ENCODE measurements at regions not wholly inside any gene's neighbourhood (a gene's known extent, or its start where the extent isn't known, plus 50 kb on each side); places are given as distances from the start of the nearest gene placed in this dataset.

- no peak for DNase-seq (ENCODE audit: low spot score)
- H3K4me1 ChIP-seq = peaks cover 0 to 9% of the 10 kb centered on the region in 2 donors
- no peak for TF ChIP-seq CTCF (IDR thresholded peaks at IDR 0.05)
- no peaks in the 10 kb centered on the region for H3K9me3 ChIP-seq
- no peak overlapping the region for H3K4me3 ChIP-seq
- H3K27ac ChIP-seq = no peak overlapping the region
- no peaks in the 10 kb centered on the region for H3K27me3 ChIP-seq
- H3K36me3 ChIP-seq = no peaks in the 10 kb centered on the region
Observed at GRCh38 chr5:6837095-6837494, 123.9 kb downstream of the TENT4A start.

- no peak for DNase-seq (ENCODE audit: low spot score)
- Histone ChIP-seq H3K27ac (no peak overlapping the region), H3K36me3 (no peaks in the 10 kb centered on the region), H3K9me3 (no peaks in the 10 kb centered on the region), H3K4me1 (peaks cover 0 to 9% of the 10 kb centered on the region in 2 donors), H3K27me3 (no peaks in the 10 kb centered on the region), H3K4me3 (no peak overlapping the region)
- TF ChIP-seq CTCF (IDR thresholded peaks at IDR 0.05) = peak in 1 of 2 donors; percentile 62
Observed at GRCh38 chr5:6837519-6838110, 124.4 kb downstream of the TENT4A start.

- H3K4me1 ChIP-seq = no peaks in the 10 kb centered on the region
- no peaks in the 10 kb centered on the region for H3K27me3 ChIP-seq
- no peak for DNase-seq (ENCODE audit: low spot score)
- no peaks in the 10 kb centered on the region for H3K36me3 ChIP-seq
- no peak for TF ChIP-seq CTCF (IDR thresholded peaks at IDR 0.05)
- H3K27ac ChIP-seq = no peak overlapping the region
- H3K4me3 ChIP-seq = no peak overlapping the region
- H3K9me3 ChIP-seq = no peaks in the 10 kb centered on the region
Observed at GRCh38 chr5:6838736-6839135, 125.5 kb downstream of the TENT4A start.

- H3K36me3 ChIP-seq = no peaks in the 10 kb centered on the region
- no peak for TF ChIP-seq CTCF (IDR thresholded peaks at IDR 0.05)
Observed at GRCh38 chr5:6840136-6840793, 127.0 kb downstream of the TENT4A start.

GRCh38 chr5:6843335-6843734, 130.1 kb downstream of the TENT4A start:
- Histone ChIP-seq H3K9me3 (no peaks in the 10 kb centered on the region), H3K4me3 (no peak overlapping the region), H3K4me1 (no peaks in the 10 kb centered on the region), H3K27ac (no peak overlapping the region), H3K27me3 (no peaks in the 10 kb centered on the region), H3K36me3 (no peaks in the 10 kb centered on the region)
- no peak for DNase-seq (ENCODE audit: low spot score)
- no peak for TF ChIP-seq CTCF (IDR thresholded peaks at IDR 0.05)

More at GRCh38 chr5:6840136-6840793, 127.0 kb downstream of the TENT4A start:
- no peaks in the 10 kb centered on the region for H3K9me3 ChIP-seq
- no peak overlapping the region for H3K27ac ChIP-seq
- H3K27me3 ChIP-seq = no peaks in the 10 kb centered on the region
- no peak overlapping the region for H3K4me3 ChIP-seq
- DNase-seq (ENCODE audit: low spot score) = no peak
- no peaks in the 10 kb centered on the region for H3K4me1 ChIP-seq

- no peak for TF ChIP-seq CTCF (IDR thresholded peaks at IDR 0.05)
- H3K9me3 ChIP-seq = no peaks in the 10 kb centered on the region
- no peak overlapping the region for H3K4me3 ChIP-seq
- H3K4me1 ChIP-seq = no peaks in the 10 kb centered on the region
- no peak overlapping the region for H3K27ac ChIP-seq
- no peaks in the 10 kb centered on the region for H3K36me3 ChIP-seq
- no peaks in the 10 kb centered on the region for H3K27me3 ChIP-seq
- no peak for DNase-seq (ENCODE audit: low spot score)
Observed at GRCh38 chr5:6843821-6844220, 130.6 kb downstream of the TENT4A start.

Measured in right atrium auricular region (tissue), 2 donors.